ENCODE measurements at regions not wholly inside any gene's neighbourhood (a gene's known extent, or its start where the extent isn't known, plus 50 kb on each side); places are given as distances from the start of the nearest gene placed in this dataset.

DNA sequence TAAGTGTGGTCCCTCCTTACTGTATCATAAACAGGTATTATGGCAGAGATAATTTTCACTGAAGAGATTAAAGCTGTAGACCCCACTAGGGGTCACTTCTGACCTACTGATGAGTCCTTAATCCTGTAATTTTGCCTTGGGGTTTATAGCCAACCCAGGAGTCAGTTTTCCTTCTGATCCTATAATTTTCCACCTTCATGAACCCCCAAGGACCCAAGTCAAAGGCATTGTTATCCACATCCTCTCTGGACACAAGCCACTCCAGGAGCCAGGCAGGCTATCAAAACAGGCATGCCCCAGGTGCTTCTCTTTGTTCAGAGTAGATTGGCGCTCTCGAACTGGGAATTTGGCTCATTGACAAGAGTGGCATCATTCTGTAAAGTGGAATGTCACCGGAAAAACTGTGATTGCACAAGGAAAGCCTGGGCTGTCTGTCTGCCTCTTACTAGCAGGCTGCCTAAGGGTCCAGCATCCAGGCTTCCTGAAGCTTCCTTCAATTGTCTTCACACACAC, 1523.2 kb upstream of the FLRT2 start:
- TF ChIP-seq ZFX (IDR thresholded peaks at IDR 0.05; ENCODE audit: borderline replicate concordance): no peak
- TF ChIP-seq, protein P1, sequence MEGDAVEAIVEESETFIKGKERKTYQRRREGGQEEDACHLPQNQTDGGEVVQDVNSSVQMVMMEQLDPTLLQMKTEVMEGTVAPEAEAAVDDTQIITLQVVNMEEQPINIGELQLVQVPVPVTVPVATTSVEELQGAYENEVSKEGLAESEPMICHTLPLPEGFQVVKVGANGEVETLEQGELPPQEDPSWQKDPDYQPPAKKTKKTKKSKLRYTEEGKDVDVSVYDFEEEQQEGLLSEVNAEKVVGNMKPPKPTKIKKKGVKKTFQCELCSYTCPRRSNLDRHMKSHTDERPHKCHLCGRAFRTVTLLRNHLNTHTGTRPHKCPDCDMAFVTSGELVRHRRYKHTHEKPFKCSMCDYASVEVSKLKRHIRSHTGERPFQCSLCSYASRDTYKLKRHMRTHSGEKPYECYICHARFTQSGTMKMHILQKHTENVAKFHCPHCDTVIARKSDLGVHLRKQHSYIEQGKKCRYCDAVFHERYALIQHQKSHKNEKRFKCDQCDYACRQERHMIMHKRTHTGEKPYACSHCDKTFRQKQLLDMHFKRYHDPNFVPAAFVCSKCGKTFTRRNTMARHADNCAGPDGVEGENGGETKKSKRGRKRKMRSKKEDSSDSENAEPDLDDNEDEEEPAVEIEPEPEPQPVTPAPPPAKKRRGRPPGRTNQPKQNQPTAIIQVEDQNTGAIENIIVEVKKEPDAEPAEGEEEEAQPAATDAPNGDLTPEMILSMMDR (IDR thresholded peaks at IDR 0.05): no peak
- H3K27ac ChIP-seq: no peak overlapping the region

DNA sequence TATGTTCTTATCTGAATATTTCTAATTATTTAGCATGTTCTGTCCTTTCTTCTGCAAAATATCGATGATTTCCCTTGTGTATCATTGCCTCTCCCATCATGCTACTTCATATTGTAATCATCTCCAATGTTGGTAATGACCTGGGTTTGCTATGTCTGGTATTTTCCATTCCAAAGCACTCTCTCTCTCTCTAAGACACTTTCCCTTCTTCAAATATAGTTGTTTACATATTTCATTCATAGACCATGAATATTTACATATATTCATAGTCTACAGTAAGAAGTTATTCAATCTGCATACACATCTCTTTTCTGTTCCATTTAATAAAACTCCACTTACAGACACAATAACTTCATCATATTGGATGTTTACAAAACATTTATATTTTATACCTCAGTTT, 1516.5 kb upstream of the FLRT2 start:
- TF ChIP-seq, protein P1 (IDR thresholded peaks at IDR 0.05): no peak
- no peak for TF ChIP-seq ZFX (IDR thresholded peaks at IDR 0.05; ENCODE audit: borderline replicate concordance)
- H3K27ac ChIP-seq: no peak overlapping the region

DNA sequence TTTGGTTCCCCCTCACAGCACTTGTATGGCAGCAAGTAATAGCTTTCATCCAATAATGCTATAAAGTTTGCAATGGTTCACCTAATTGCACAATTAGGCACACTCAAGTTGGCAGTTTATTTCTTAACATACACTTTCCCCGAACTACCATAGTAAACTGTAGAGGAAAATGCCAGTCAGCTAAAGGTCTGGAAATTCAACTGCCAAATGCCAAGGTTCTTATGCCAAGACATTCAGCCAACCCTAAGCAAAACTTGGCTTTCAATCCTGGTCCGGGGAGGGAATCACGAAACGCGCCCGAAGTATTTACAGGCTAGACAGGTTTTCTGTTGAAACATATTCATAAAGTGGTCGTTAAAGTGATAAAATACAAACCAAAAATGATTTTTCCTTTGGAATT, 1512.4 kb upstream of the FLRT2 start:
- no peak overlapping the region for H3K27ac ChIP-seq
- no peak for TF ChIP-seq ZFX (IDR thresholded peaks at IDR 0.05; ENCODE audit: borderline replicate concordance)
- TF ChIP-seq, protein P1 (IDR thresholded peaks at IDR 0.05): no peak

DNA sequence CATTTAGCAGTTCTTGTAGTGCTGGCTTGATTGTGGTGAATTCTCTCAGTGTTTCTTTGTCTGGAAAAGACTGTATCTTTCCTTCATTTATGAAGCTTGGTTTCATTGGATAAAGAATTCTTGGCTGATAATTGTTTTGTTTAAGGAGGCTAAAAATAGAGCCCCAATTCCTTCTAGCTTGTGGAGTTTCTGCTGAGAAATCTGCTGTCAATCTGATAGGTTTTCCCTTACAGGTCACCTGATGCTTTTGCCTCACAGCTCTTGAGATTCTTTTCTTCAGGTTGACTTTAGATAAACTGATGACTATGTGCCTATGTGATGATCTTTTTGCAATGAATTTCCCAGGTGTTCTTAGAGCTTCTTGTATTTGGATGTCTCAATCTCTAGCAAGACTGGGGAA, 1508.5 kb upstream of the FLRT2 start:
- no peak overlapping the region for H3K27ac ChIP-seq
- TF ChIP-seq, protein P1 (IDR thresholded peaks at IDR 0.05): no peak
- TF ChIP-seq ZFX (IDR thresholded peaks at IDR 0.05; ENCODE audit: borderline replicate concordance): no peak

DNA sequence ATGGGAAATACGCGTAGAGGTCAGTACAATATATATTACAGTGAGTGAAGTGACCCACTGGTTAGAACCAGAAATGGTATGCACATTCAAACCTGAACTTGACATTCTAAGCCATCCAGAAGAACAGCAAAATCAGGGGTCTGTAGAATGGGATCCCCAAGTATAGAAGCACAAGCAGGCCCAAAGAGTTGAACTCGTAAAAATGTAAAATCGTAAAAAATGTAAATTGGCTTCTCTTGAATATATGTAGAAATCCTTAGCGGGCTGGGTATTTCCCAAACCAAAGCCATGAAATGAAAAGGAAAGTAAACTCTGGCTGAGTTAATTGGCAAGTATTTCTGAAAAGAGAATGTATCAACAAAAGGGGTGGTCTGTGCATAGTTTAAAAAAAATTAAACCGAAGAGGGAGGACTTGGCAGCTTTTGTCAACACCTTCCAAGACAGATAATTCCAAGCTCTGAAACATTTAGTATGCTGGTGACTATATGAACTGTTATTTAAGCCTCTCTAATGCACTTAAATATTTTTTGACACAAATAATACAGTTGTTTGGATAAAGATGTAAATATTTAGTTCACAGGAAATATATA, 1505.6 kb upstream of the FLRT2 start:
- H3K27ac ChIP-seq: no peak overlapping the region
- TF ChIP-seq ZFX (IDR thresholded peaks at IDR 0.05; ENCODE audit: borderline replicate concordance): no peak
- TF ChIP-seq, protein P1 (IDR thresholded peaks at IDR 0.05): no peak

DNA sequence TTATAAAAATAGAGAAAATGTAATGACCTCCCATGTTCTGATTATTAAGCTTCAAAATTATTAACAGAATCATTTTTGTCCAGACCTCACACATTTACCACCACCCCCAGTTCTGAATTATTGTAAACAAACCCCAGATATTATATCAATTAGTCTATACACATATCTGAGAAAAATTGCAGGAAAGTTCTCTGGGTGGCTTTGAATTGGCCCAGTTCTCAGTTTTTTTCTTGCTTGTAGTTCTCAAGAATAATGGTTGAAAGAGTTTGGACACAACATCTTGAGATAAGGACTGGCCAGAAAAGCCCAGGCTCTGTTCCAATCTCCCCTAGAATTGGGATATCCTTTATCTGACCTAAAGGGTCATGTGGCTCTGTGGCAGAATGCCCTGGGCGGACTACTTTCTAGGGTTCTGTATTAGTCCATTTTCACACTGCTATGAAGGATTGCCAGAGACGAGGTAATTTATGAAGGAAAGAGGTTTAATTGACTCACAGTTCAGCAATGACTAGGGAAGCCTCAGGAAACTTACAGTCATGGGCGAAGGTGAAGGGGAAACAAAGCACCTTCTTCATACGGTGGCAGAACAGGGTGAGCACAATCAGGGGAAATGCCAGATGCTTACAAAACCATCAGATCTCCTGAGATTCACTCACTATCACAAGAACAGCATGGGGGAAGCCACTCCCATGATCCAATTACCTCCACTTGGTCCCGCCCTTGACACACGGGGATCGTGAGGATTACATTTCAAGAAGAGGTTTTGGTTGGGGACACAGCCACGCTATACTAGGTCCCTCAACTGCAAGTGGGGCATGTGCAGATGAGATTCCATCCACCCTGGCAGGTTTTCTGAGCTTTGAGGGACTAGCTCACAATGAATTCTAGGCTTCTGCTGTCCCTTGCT, 1504.6 kb upstream of the FLRT2 start:
- no peak overlapping the region for H3K27ac ChIP-seq
- TF ChIP-seq ZFX (IDR thresholded peaks at IDR 0.05; ENCODE audit: borderline replicate concordance): no peak
- TF ChIP-seq, protein P1 (IDR thresholded peaks at IDR 0.05): no peak

DNA sequence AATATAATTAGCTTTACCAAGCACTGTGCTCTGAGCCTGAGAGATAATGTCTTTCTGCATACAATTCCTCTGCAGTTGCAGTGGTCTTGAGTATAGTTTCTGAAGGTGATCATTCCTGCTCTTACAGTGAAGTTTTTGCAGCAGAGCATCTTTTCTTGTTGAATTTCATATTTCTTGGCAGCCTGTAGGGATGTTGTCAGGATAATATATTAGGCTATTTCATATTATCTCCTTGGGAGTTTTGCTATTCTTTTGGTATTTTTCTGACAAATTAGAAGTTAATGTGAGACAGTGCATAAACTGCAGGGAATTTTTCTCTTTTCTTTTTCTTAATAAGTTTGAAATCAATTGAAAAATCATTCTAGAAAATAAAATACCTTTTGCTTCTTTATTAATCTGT, 1502.6 kb upstream of the FLRT2 start:
- no peak overlapping the region for H3K27ac ChIP-seq
- TF ChIP-seq, protein P1 (IDR thresholded peaks at IDR 0.05): no peak
- no peak for TF ChIP-seq ZFX (IDR thresholded peaks at IDR 0.05; ENCODE audit: borderline replicate concordance)

All from 22Rv1 (cell line).